IMR-90 (cell line): ENCODE measurements at regions not wholly inside any gene's neighbourhood (a gene's known extent, or its start where the extent isn't known, plus 50 kb on each side); places are given as distances from the start of the nearest gene placed in this dataset.

Experiments
- ATAC-seq: fragments of 200-7000 bp; cut with Tn5 transposase; 2 replicates; pipeline ENCODE4 v1.9.1; 2020; ENCODE audit warnings: low read depth, mild to moderate bottlenecking, moderate library complexity
- BruUV-seq: library from RNA; stranded (reverse); fragments of 400-500 nt; replicated peaks from 2 replicates; lab custom pipeline; 2021; lab: Mats Ljungman, UMichigan
- CTCF ChIA-PET: fragments of 300-600 bp; formaldehyde crosslinking; extraction: SDS; loops from one replicate; lab custom pipeline; 2021; ENCODE audit warnings: antibody characterized with exemption; lab: Yijun Ruan, JAX
- POLR2A ChIA-PET: fragments of 300-600 bp; sonication (Branson Sonifier 250); formaldehyde crosslinking; loops from one replicate; lab custom pipeline; 2022; ENCODE audit warnings: antibody characterized with exemption; ENCODE audit not compliant: unreplicated experiment; lab: Charles Lee
- DNase-seq: peaks from one replicate; pipeline ENCODE4 v3.0.0; 2013
- H2AFZ ChIP-seq: replicated peaks from 2 replicates; pipeline ENCODE3; 2013; ENCODE audit warnings: low read length, mild to moderate bottlenecking; ENCODE audit not compliant: poor library complexity
- H2AK5ac ChIP-seq: 2 replicates; pipeline ENCODE4 v1.6.1; 2013; ENCODE audit warnings: low read depth, low read length, inconsistent platforms
- H2AK9ac ChIP-seq: replicated peaks from 2 replicates; pipeline ENCODE3; 2013; ENCODE audit warnings: mild to moderate bottlenecking, low read depth, low read length, moderate library complexity; ENCODE audit not compliant: poor library complexity
- H2BK120ac ChIP-seq: 2 replicates; pipeline ENCODE4 v1.6.1; 2013; ENCODE audit warnings: low read depth, low read length, inconsistent platforms
- H2BK15ac ChIP-seq: 3 replicates; pipeline ENCODE4 v1.6.1; 2013; ENCODE audit warnings: low read depth, low read length, inconsistent platforms
- H2BK20ac ChIP-seq: 2 replicates; pipeline ENCODE4 v1.6.1; 2013; ENCODE audit warnings: low read depth, mild to moderate bottlenecking, inconsistent platforms, low read length, moderate library complexity
- H2BK5ac ChIP-seq: 2 replicates; pipeline ENCODE4 v1.6.1; 2013; ENCODE audit warnings: mild to moderate bottlenecking, low read depth, low read length, inconsistent platforms; ENCODE audit not compliant: poor library complexity, severe bottlenecking
- H3K14ac ChIP-seq: replicated peaks from 2 replicates; pipeline ENCODE4 v1.6.1; 2013; ENCODE audit warnings: low read depth, low read length, inconsistent platforms
- H3K18ac ChIP-seq: 2 replicates; pipeline ENCODE4 v1.6.1; 2013; ENCODE audit warnings: low read depth, low read length, control low read depth
- H3K23ac ChIP-seq: 2 replicates; pipeline ENCODE4 v1.6.1; 2013; ENCODE audit warnings: low read depth, low read length, inconsistent platforms
- H3K27ac ChIP-seq: 2 replicates; pipeline ENCODE4 v1.5.1; 2013; ENCODE audit warnings: mild to moderate bottlenecking, control low read depth, low read length; ENCODE audit not compliant: insufficient read depth
- H3K27me3 ChIP-seq: 2 replicates; pipeline ENCODE4 v1.6.1; 2013; ENCODE audit warnings: low read length; ENCODE audit not compliant: control insufficient read depth, insufficient read depth
- H3K36me3 ChIP-seq: 2 replicates; pipeline ENCODE4 v1.6.1; 2013; ENCODE audit warnings: low read length, mixed read lengths; ENCODE audit not compliant: control insufficient read depth, insufficient read depth
- H3K4ac ChIP-seq: 2 replicates; pipeline ENCODE4 v1.6.1; 2013; ENCODE audit warnings: low read depth, low read length, inconsistent platforms
- H3K4me1 ChIP-seq: 2 replicates; pipeline ENCODE4 v1.6.1; 2013; ENCODE audit warnings: low read length, mixed read lengths; ENCODE audit not compliant: control insufficient read depth, insufficient read depth
- H3K4me2 ChIP-seq: 2 replicates; pipeline ENCODE4 v1.6.1; 2013; ENCODE audit warnings: low read depth, mild to moderate bottlenecking, control low read depth, low read length, moderate library complexity
- H3K4me3 ChIP-seq: 2 replicates; pipeline ENCODE4 v1.5.1; 2013; ENCODE audit warnings: low read depth, mild to moderate bottlenecking, control low read depth, low read length, moderate library complexity; ENCODE audit not compliant: insufficient read depth
- H3K56ac ChIP-seq: 2 replicates; pipeline ENCODE4 v1.6.1; 2013; ENCODE audit warnings: low read length, inconsistent platforms; ENCODE audit not compliant: insufficient read depth; ENCODE audit errors: extremely low read depth
- H3K79me1 ChIP-seq, 2 experiments: 2 replicates each; pipeline ENCODE4 v1.6.1; 2013; ENCODE audit warnings: low read length in 2 of 2, inconsistent platforms in 1 of 2, low read depth in 1 of 2
- H3K9ac ChIP-seq: 2 replicates; pipeline ENCODE4 v1.6.1; 2013; ENCODE audit warnings: low read depth, low read length, control low read depth
- H3K9me1 ChIP-seq: 2 replicates; pipeline ENCODE4 v1.6.1; 2013; ENCODE audit warnings: low read length, inconsistent platforms; ENCODE audit not compliant: insufficient read depth
- H3K9me3 ChIP-seq: 2 replicates; pipeline ENCODE4 v1.6.1; 2013; ENCODE audit warnings: low read length; ENCODE audit not compliant: control insufficient read depth, insufficient read depth
- H4K20me1 ChIP-seq: 2 replicates; pipeline ENCODE4 v1.6.1; 2013; ENCODE audit warnings: low read length, inconsistent platforms; ENCODE audit not compliant: insufficient read depth
- H4K5ac ChIP-seq: 2 replicates; pipeline ENCODE4 v1.6.1; 2013; ENCODE audit warnings: mild to moderate bottlenecking, low read depth, low read length, control low read depth
- H4K8ac ChIP-seq, 2 experiments: 2 replicates each; pipeline ENCODE4 v1.6.1; 2013; ENCODE audit warnings: low read depth in 2 of 2, low read length in 2 of 2, control low read depth in 1 of 2, inconsistent platforms in 1 of 2
- H4K91ac ChIP-seq: 2 replicates; pipeline ENCODE4 v1.6.1; 2013; ENCODE audit warnings: low read depth, low read length, inconsistent platforms; ENCODE audit not compliant: insufficient read depth
- BHLHE40 ChIP-seq: fragments of 150-350 bp; IDR thresholded peaks from 2 replicates; pipeline ENCODE4 v1.6.1; 2016; ENCODE audit warnings: mild to moderate bottlenecking, low read depth, low read length
- CEBPB ChIP-seq: IDR thresholded peaks from 2 replicates; pipeline ENCODE4 v1.6.1; 2012; ENCODE audit warnings: low read depth, low read length, improper control_type of control experiment
- CHD1 ChIP-seq: IDR thresholded peaks from 2 replicates; pipeline ENCODE4 v1.6.1; 2012; ENCODE audit warnings: low read depth, low read length, improper control_type of control experiment
- CTCF ChIP-seq: conservative IDR thresholded peaks from 2 replicates; pipeline ENCODE4 v1.5.1; 2012; ENCODE audit warnings: mild to moderate bottlenecking, low read depth, low read length, improper control_type of control experiment
- ELK1 ChIP-seq: fragments of 150-350 bp; IDR thresholded peaks from 2 replicates; pipeline ENCODE4 v1.6.1; 2016; ENCODE audit warnings: low read depth, mild to moderate bottlenecking, low read length, moderate library complexity, borderline replicate concordance
- FOS ChIP-seq: fragments of 150-350 bp; IDR thresholded peaks from 2 replicates; pipeline ENCODE4 v1.6.1; 2016; ENCODE audit warnings: low read depth, low read length
- MAFK ChIP-seq: IDR thresholded peaks from 2 replicates; pipeline ENCODE4 v1.6.1; 2012; ENCODE audit warnings: low read depth, low read length, improper control_type of control experiment
- MAZ ChIP-seq: IDR thresholded peaks from 2 replicates; pipeline ENCODE4 v1.6.1; 2012; ENCODE audit warnings: low read depth, mild to moderate bottlenecking, low read length, improper control_type of control experiment, moderate library complexity, borderline replicate concordance
- MXI1 ChIP-seq: IDR thresholded peaks from 2 replicates; pipeline ENCODE4 v1.6.1; 2012; ENCODE audit warnings: low read depth, mild to moderate bottlenecking, low read length, moderate library complexity, borderline replicate concordance
- NFE2L2 ChIP-seq: fragments of 150-350 bp; IDR thresholded peaks from 2 replicates; pipeline ENCODE4 v1.6.1; 2016; ENCODE audit warnings: low read depth, mild to moderate bottlenecking, low read length
- POLR2A ChIP-seq: IDR thresholded peaks from 2 replicates; pipeline ENCODE4 v1.6.1; 2012; ENCODE audit warnings: mild to moderate bottlenecking, low read depth, low read length
- RAD21 ChIP-seq: IDR thresholded peaks from 2 replicates; pipeline ENCODE4 v1.6.1; 2012; ENCODE audit warnings: low read length, improper control_type of control experiment
- RCOR1 ChIP-seq: IDR thresholded peaks from 2 replicates; pipeline ENCODE4 v1.6.1; 2012; ENCODE audit warnings: mild to moderate bottlenecking, low read length, improper control_type of control experiment; ENCODE audit not compliant: insufficient replicate concordance
- RFX5 ChIP-seq: IDR thresholded peaks from 2 replicates; pipeline ENCODE4 v1.8.0; 2012; ENCODE audit warnings: low read depth, mild to moderate bottlenecking, low read length, moderate library complexity
- SMC3 ChIP-seq: fragments of 150-350 bp; IDR thresholded peaks from 2 replicates; pipeline ENCODE4 v1.6.1; 2016; ENCODE audit warnings: low read depth, mild to moderate bottlenecking, antibody characterized with exemption, low read length, moderate library complexity
- USF2 ChIP-seq: fragments of 150-350 bp; IDR thresholded peaks from 2 replicates; pipeline ENCODE4 v1.6.1; 2017; ENCODE audit warnings: mild to moderate bottlenecking, antibody characterized with exemption, low read length, low read depth
- WGBS, 2 experiments: methylation state at CpG; one replicate each; pipeline versions ENCODE4 v1.1.5 to v1.1.7; 2013; ENCODE audit warnings: missing lambda C conversion rate in 2 of 2; ENCODE audit not compliant: insufficient read length in 1 of 2; ENCODE audit errors: extremely low coverage in 2 of 2; 5-methylcytosine and 5-hydroxymethylcytosine counted together
- dilution Hi-C: fragments of 300-500 bp; cut with HindIII; formaldehyde crosslinking; loops from one replicate; pipeline ENCODE4 v1.14.3; 2018; ENCODE audit warnings: low sequenced_read_pairs; ENCODE audit not compliant: unreplicated experiment
- in situ Hi-C: fragments of 300-500 bp; cut with MboI; formaldehyde crosslinking; loops from 3 replicates; pipeline ENCODE4 v1.14.3; 2019; ENCODE audit warnings: low sequenced_read_pairs, inconsistent platforms, mixed read lengths
- intact Hi-C: fragments of 100-400 bp; cut with micrococcal nuclease; formaldehyde crosslinking; loops from 2 replicates; pipeline ENCODE4 v1.10.0; 2022

- H3K4ac ChIP-seq = no peak overlapping the region
These were observed 1286.7 kb downstream of the ROBO1 start for GRCh38 chr3:78481050-78481449.

More at GRCh38 chr3:78481050-78481449, 1286.7 kb downstream of the ROBO1 start:
- Histone ChIP-seq H3K27me3 (no peaks in the 10 kb centered on the region), H2AK9ac (no peak overlapping the region), H3K36me3 (no peaks in the 10 kb centered on the region), H3K9me3 (no peaks in the 10 kb centered on the region), H3K9ac (no peak overlapping the region), H2BK20ac (no peak overlapping the region), H4K5ac (no peak overlapping the region), H3K23ac (no peak overlapping the region), H3K56ac (no peak overlapping the region), H2BK120ac (no peak overlapping the region), H3K4me2 (no peak overlapping the region), H2AFZ (no peak overlapping the region), H3K4me3 (no peak overlapping the region), H3K18ac (no peak overlapping the region), H2BK5ac (no peak overlapping the region), H3K14ac (no peak overlapping the region), H4K20me1 (no peaks in the 10 kb centered on the region), H3K79me1 (no peaks in the 10 kb centered on the region), H3K9me1 (no peaks in the 10 kb centered on the region), H2BK15ac (no peak overlapping the region), H2AK5ac (no peak overlapping the region), H3K4me1 (no peaks in the 10 kb centered on the region), H4K8ac (no peak overlapping the region), H3K27ac (no peak overlapping the region), H4K91ac (no peak overlapping the region)
- WGBS, 2 experiments = 79% methylated on average over 8 of the region's 11 CpGs; no CpG with 5 or more reads in 1 of the 2 experiments
- no peak for TF ChIP-seq MAZ
- no peak for TF ChIP-seq BHLHE40
- TF ChIP-seq MXI1 = no peak
- TF ChIP-seq RAD21 = no peak
- TF ChIP-seq RFX5 = no peak
- TF ChIP-seq SMC3 = no peak
- no peak for TF ChIP-seq CHD1
- no peak for TF ChIP-seq RCOR1
- no peak for TF ChIP-seq CEBPB
- TF ChIP-seq CTCF = no peak
- no peak for TF ChIP-seq ELK1
- TF ChIP-seq FOS = no peak
- TF ChIP-seq NFE2L2 = no peak
- no peak for TF ChIP-seq POLR2A
- no peak for TF ChIP-seq MAFK
- TF ChIP-seq USF2 = no peak
- DNase-seq (no peak), ATAC-seq (no peak)
- in situ Hi-C loops (no loop called here), dilution Hi-C loops (no loop called here), intact Hi-C loops (no loop called here)
- CTCF ChIA-PET = no interaction called here
- no TSS peak for BruUV-seq
- POLR2A ChIA-PET = no interaction called here
